Epithelial cell of proximal tubule (primary cell): ENCODE measurements at regions not wholly inside any gene's neighbourhood (a gene's known extent, or its start where the extent isn't known, plus 50 kb on each side); places are given as distances from the start of the nearest gene placed in this dataset.
A peak's percentile ranks its signal among the peaks of the same experiment; 100 is the strongest.
"Not testable (repeated sequence)": the region's sequence is repeated elsewhere in the genome, so short reads cannot be mapped to it uniquely, and the experiment has no call there.

Experiments
- DNase-seq: peaks from one replicate; pipeline ENCODE4 v3.0.0-alpha.2; 2011; ENCODE audit warnings: low read depth
- H3K4me3 ChIP-seq: 2 replicates; pipeline ENCODE4 v1.5.1; 2011; ENCODE audit warnings: low read depth, mild to moderate bottlenecking, low read length
- TF ChIP-seq, protein P1 (sequence below): conservative IDR thresholded peaks from 2 replicates; pipeline ENCODE4 v1.5.1; 2012; ENCODE audit warnings: low read depth, mild to moderate bottlenecking, low read length

DNA sequence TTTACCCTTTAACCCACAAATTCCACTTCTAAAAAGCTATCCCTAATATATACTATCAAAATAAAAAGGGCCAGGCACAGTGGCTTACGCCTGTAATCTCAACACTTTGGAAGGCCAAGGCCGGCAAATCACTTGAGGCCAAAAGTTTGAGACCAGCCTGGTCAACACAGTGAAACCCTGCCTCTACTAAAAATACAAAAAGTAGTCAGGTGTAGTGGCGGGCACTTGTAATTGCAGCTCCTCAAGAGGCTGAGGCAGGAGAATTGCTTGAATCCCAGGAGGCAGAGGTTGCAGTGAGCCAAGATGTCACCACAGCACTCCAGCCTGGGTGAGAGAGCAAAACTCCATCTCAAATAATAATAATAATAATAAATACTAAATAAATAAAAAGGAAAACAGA lies 82.5 kb downstream of the TRIM27 start:
- TF ChIP-seq, protein P1, sequence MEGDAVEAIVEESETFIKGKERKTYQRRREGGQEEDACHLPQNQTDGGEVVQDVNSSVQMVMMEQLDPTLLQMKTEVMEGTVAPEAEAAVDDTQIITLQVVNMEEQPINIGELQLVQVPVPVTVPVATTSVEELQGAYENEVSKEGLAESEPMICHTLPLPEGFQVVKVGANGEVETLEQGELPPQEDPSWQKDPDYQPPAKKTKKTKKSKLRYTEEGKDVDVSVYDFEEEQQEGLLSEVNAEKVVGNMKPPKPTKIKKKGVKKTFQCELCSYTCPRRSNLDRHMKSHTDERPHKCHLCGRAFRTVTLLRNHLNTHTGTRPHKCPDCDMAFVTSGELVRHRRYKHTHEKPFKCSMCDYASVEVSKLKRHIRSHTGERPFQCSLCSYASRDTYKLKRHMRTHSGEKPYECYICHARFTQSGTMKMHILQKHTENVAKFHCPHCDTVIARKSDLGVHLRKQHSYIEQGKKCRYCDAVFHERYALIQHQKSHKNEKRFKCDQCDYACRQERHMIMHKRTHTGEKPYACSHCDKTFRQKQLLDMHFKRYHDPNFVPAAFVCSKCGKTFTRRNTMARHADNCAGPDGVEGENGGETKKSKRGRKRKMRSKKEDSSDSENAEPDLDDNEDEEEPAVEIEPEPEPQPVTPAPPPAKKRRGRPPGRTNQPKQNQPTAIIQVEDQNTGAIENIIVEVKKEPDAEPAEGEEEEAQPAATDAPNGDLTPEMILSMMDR, result no peak
- DNase-seq, result no peak
- no peak overlapping the region for H3K4me3 ChIP-seq

DNA sequence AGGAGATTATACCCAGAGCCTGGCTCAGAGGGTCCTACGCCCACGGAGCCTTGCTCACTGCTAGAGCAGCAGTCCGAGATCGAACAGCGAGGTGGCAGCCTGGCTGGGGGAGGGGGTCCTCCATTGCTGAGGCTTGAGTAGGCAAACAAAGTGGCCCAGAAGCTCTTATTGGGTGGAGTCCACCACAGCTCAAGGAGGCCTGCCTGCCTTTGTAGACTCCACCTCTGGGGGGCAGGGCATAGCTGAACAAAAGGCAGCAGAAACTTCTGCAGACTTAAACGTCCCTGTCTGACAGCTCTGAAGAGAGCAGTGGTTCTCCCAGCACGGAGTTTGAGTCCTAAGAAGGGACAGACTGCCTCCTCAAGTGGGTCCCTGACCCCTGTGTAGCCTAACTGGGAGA lies 75.0 kb downstream of the TRIM27 start:
- not testable (repeated sequence) for DNase-seq, H3K4me3 ChIP-seq
- TF ChIP-seq, protein P1, result peak; percentile 32
